Stimulated activated CD8-positive, alpha-beta memory T cell treated with anti-CD3 and anti-CD28 coated beads, Interleukin-2, amount 100 ng/mL, for 48 hours (primary cell): ENCODE measurements at regions not wholly inside any gene's neighbourhood (a gene's known extent, or its start where the extent isn't known, plus 50 kb on each side); places are given as distances from the start of the nearest gene placed in this dataset.

Experiments used
- DNase-seq, 2 donors: peaks; one replicate each; pipeline ENCODE4 v3.0.0-alpha.2; 2020; ENCODE audit warnings: low read depth in 2 of 2

DNA sequence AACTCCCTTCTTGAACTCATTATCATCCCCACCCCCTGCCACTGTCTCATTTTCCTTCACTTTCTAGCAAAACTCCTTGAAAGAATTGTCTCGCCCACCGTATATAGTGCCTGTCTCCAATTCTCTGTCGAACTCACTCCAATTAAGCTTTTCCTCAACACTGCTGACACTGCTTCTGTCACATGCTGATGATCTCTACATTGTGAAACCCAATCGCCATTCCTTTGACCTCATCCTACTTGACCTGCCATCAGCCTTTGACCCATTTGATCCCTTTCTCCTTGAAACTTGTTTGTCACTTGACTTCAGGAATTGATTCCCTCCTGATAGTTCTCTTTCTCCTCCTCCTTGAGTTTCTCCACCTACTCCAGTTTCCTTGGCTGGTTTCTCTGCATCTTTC lies 54.8 kb downstream of the CCDC71L start:
- no peak for DNase-seq

DNA sequence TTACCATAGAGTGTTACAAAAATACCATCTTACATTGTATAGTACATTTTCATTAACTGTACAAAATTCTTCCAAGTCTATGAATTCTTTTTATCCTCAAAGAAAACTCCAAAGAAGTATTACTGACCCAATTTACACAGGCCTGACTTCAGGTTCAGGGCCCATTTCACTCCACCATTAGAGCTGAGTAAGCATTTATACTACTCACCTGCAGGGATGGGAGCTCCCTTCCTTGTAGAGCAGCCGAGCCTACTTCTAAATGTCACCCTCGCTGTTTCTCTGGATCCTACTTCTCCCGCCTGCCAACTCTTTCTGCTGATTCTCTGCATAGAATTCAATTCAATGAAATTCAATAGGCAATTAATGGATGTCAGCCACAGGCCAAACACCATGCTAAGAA lies 56.0 kb downstream of the CCDC71L start:
- DNase-seq = no peak

DNA sequence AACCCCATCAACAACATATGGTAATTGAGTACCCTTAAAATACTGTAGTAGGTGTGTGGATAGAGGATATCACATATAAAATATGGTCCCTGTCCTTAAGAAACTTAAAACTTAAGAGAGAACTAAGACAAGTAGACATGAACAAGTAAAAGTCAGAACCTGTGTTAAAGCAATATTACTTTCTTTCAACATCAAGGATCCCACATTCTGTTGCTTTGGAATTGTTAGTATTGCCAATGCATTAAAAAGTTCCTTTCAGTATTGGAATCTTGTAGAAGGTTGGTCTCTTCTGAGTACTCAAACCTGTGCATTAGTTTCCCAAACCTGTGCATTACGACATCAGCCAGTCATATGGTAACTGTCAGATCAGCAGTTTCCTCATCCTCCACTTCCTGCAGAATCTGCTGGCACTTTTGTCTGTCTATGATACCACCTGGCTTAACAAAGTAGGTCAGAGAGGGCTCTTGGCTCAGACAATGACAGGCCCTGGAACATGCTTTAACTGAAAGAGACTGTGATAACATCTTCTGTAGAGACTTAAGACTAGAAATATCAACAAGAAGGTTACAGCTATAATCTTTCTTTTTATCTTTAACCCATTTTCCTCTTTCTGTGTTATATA lies 56.5 kb downstream of the CCDC71L start:
- no peak for DNase-seq

DNA sequence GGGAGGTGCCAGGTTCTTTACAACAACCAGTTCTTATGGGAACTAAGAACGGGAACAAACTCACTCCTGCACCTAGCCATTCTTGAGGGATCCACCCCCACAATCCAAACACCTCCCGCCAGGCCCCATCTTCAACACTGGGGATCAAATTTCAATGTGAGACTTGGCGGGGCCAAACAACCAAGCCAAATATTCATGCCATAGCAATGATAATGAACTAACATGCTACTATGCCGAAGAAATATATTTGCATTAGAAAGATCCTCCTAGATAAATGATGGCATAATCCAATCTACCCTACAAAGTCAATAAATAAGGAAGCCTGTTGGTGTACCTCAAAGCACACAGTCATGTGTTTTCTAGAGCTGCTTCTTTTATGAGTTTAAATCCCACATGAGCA lies 57.6 kb downstream of the CCDC71L start:
- no peak for DNase-seq

DNA sequence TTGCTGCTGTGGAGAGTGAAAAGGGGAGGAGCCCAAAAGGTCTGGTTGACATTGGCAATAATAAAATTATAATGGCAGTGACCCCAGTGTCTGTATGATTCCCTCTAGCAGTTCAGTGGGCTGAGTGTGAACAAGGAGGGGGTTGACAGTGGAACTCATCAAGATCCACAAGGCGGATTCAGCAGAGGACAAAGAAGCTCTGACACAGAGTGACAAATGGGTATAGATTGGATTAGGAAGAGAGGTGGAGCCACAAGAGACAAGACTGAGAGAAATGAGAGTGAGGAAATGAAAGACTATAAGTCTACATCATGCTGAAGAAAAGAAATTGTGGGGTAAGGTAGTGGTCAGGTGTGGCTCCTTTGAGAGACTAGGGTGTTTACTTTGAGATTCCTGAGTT lies 58.9 kb downstream of the CCDC71L start:
- DNase-seq = no peak

DNA sequence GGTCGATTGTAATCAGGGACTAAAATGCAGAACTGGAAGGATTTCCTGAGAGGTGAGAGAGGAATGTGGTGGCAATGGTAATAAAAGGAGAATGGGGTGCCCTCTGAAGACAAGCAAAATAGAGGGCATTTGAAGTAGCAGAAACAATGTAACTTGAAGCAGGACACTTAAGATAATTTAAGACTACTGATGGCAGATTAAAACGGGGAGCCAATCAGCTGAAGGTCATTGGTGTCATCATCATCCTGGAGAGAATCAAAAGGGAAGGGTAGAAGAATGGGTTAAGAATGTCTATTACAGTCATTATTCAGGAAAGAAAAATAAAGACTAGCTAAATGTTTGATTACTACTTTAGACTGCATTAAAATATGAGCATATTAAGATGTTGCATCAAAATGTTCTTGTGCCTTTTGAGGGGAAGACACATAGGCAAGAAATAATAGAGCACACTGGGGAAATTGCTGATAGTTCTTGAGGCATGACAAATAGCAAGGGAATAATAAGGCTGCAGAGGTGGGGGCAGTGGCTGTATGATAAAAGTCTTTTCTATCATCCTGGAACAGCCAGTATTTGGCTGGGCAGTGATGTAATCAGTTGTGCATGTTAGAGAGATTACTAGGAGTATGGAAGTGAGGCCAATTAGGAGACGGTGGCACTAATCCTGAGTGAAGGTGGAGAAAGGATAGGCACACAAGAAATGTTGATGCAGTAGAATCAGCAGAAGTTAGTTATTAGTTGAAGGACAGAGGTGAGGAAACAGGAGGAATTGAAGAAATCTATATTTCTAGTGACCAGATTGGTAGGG lies 60.2 kb downstream of the CCDC71L start:
- DNase-seq = no peak

DNA sequence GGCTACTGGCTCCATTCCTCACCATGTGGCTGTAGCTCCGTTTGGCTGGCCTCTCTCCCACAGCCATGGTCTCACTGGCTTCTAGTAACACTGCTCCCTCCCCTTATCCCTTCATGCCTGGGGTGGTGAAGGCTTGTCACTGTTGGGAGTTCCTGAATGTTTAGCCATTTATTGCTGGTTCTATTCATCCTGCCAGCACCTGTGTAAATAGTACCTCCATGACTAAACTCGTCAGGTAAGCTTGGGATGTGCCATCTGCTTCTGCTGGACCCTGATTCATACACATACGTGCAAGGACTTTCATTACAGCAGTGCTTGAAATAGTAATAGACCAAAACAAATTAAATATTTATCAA lies 61.6 kb downstream of the CCDC71L start:
- DNase-seq = no peak

DNA sequence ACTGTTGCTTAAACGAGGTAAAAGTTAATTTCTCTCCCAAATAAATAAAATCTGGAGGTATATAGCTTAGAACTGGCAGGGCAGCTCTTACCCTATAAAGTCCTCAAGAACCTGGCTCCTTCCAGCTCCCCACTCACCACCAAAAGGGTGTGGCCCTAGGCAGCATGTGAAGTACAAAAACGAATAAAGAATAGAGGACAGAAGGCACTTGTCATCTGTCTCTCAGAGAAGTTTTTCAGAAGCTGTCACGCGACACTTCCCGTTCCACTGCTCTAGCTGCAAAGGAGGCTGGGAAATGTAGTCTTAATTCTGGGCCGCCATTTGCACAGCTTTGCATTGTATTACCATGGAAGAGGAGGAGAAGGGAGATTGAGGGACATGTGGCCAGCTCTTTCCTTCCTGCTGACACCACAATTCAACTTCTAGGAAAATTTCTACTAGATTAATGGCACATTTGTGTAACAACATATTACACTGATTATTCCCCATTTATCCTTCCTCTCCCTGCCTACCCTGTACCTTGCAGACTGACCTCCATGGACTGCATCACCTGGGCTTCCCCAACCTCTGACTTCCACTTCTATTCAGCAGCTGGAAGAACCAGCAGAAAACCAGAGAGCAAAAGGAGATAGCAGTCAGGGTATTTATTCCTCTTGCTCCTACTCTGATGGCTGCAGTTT lies 62.2 kb downstream of the CCDC71L start:
- DNase-seq = peak; percentile 22 to 31

DNA sequence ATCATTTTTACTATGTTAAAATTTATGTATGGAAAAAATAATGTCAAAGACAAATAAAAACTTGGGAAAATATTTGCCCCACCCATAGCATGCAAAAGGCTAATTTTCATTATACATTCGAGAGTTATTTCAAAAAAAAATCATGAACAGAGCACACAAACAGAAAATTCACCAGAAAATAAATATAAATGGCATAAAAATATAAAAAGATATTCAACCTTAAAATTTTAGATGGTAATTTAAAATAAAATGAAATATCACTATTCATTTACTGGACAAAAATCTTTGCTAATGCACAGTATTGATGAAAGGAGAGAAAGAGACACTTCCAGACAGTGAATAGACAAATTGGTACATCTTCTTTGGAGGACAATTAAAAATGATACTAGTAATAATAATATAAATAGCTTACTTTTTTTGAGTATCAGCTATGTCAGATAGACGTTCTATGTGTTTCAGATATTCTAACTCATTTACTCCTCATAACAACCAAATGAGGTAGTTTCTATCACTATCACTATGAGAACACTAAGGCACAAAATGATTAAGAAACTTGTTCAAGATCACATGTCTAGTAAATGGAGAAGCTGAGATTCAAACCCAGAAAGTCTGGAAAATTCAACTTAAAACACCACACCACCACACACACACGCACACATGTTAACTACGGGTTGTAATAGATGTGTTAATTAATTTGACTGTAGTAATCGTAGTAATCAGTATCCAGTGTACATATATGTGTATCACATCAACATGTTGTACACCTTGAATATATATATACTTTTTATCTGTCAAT lies 63.0 kb downstream of the CCDC71L start:
- no peak for DNase-seq

DNA sequence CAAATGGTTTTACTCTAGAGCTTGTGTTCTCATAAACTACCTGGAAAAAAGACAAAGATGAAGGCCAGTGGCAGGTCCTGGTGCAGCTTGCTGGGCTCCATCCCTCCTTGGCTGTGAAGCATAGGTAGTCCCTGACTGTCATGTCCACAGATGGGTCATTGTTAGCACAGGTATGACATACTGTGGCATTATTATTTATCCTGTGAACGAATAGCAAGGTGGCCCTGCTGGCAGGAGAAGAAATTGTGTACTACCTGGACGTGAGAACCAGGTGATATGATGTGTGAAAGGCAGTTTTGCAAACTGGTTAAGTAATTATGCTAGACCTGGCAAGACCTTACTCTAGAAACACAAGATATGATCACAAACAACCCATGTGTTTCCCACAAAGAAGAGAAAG lies 63.9 kb downstream of the CCDC71L start:
- no peak for DNase-seq

DNA sequence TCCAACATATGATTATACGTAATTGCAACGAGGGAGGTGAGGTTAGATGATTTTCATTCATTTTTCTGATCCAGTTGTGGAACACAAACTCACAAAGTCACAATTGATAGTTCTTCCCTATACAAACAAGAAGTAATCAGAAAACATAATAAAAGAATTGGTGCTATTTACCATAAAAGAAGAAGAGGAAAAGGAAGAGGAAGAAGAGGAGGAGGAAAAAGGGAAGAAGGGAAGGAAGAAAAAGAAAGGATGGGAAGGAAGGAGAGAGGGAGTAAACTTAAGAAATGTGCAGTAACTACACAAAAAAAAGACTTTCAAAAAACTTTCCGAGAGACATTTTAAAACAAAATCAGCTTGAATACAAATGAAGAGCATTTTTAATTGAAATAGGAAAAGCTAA lies 65.0 kb downstream of the CCDC71L start:
- DNase-seq = no peak

DNA sequence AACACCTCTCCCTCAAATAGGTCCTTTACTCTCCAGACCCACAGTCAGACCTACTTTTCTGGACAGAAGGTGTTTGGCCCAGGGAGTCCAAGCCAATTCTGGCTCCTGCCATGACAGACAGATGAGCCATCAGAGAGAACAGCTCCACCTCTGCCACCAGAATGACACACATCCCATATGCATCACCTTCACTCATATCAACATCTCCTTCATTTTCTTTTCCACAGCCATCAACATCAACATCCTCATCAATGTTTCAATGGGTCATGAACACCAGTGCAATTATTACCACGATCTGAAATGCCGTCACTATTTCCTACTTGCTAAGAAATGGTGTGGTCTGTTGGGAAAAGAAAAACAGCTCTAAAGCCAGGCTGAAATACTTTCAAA lies 67.9 kb downstream of the CCDC71L start:
- no peak for DNase-seq

DNA sequence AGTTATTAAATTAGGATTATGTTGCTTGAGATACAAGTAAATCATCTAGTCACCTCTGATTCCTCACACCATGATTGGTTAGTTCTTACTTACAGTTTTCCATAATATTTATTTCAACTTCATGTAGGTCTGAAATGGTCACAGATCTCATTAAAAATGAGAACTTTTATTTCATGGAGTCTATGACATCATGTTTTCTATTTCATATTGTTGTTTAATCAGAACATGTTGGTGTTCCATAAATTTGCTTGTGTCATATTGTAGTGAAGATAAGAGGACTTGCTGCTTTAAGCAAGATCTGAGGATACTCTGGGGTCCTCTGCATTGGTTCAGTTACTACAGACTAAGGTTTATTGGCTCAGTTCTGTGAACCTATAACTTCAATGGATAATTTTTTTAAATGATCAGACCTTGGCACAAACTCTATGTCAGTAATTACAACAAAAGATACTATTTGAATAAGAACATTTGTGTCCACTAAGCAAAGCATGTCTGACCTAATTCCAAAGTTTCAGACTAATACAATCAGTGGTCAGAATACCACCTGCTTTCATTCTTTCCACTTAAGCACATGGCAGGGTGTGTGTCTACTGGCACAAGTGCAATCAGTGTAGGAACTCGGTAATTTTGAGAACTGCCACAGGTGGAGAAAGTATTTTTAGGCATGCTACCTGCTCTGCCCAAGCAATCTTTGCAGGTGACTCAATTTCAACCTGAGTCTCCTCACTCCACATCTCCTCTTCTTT lies 68.5 kb downstream of the CCDC71L start:
- DNase-seq = no peak

DNA sequence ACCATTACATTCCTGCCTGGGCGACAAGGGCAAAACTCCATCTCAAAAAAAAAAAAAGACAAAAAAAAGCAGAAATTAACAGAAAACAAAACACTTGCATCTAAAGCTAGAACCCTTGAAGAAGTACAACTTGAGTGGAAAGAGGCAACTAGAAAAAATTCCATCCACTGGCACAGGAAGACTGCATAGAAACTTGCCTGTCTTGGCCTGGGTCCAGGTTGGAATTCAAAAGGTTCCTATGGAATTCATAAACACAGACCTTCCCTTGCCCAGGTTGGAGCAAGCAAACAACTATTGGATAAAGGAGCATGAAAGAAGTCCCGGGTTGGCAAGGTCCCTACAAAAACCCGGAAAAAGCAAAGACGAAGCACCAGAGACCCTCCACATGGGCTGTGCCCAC lies 69.8 kb downstream of the CCDC71L start:
- no peak for DNase-seq

DNA sequence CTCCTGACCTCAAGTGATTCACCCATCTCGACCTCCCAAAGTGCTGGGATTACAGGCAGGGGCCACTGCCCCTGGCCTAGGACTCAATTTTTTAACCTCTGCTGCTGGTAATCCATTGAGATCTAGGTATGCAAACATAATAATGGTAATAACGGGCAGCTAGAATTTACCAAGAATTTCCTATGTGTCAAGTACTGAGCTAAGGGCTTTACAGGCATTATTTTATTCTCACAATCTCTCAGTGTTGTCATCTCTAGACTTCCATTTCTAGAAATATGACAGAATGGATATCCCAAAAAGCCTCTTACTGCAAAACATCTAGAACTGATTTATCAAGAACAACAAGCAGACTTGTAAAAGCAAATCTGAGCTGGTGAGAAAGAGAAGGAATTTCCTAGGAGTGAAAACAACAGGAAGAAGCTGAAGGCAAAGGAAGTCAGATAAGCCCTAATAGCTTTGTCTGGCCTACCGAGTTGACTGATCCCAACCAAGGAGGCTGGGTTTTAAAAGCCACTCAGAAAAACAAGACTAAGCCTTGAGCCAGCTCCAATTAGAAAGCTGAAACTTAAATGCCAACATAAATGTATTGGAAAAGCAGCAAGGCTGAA lies 70.6 kb downstream of the CCDC71L start:
- DNase-seq = no peak

DNA sequence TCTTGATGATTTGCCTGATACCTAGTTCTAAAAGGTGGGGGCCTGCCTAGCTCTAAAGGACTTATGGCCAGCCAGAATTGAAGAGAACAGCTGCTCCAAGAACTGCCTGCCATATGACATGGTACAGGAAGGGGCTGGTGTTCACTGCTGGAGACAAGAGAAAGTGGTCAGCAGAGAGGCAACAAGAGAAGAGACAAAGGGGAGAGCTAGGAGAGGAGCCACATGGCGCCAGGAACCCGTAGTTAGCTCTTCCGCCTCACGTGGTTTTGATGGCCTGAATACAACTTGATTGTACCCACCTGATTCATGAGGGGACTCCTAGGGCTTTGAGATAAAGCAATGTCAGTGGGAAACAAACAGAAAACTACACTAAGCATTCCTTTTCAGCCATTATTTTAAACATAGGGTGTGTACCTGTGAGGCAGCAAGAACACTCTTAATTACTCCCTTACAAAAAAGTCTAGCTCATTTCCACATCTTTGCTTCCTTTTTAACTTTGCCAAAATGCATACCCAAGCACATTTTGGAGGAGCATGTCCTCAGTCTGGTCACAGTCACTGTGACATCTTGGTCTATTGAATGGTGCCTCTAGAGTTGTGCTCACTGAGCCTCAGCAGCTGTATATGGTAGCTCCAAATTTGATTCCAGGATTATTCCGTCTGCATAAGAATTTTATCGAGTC lies 71.6 kb downstream of the CCDC71L start:
- DNase-seq = no peak

DNA sequence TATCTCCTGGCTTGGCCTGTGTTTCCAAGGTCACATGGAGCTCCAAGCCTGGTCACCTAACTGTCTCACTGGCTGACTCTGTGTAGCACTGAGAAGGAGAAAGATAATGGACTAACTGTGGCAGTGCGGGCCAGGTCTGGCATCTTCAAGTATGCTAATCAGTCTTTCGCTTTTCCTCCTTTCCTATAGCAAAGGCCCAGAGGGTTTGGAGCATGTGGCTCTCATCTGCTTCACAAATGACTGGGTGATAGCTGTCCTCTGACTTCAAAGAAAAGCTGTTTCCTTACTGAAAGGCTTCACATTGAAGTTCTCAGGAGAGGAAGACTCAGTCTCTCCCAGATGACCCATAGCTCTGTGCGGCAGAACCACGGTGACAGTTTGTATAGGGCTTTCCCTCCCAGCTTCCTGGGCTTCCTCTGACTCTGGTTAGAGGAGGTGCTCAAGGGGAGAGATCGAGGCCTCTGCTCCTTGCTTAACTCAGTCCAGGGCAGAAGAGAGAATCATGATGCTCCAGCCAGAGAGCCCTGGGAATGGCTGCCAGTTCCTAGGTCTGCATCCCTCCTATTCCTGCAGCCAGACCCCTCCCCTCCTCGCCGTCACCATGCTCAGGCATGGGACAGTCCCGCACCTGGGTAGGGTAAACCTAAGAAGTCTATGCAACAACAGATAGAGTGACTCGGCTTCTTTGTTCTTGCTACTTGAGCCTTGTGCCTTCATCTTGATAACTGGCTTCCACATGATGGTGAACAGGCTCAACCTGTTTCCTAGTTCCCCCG lies 72.3 kb downstream of the CCDC71L start:
- no peak for DNase-seq

DNA sequence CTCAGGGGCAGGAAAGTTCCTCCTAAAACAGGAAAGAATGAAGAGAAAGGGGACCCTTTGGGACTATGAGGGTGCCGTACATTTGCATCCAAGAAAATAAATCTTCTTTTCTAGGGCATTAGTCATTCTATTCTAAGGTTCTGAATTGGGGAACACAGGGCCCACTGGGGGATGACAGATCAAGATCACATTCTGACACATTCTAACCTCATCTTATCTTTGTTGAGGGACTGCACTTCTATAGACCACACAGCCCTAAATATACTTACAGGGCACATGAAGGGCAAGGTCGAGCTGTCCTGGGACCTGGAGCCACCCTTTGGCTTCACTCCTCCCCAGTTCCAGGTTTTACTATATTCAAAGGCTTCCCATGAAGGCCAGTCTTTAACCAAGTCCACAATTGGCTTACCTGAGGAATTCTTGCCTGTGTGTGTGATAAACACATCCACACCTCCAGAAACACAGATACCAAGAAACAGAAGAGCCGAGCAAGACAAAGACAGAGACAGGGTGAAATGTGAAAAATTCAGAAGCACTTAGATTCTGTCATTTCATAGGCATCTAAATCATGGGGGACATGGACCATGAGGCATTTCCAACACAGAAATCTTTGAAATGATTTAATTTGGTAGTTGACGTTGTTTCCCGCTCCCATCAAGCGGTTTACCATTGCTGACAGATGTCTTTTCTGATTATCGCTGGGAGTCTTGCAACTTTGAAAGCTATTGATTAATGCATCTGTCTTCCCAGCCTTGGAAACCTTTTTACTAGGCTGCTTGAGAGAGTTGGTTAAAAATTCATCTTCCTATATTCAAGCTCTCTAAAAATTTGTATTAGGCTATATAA lies 75.8 kb downstream of the CCDC71L start:
- no peak for DNase-seq
